22Rv1 (cell line): ENCODE measurements at regions not wholly inside any gene's neighbourhood (a gene's known extent, or its start where the extent isn't known, plus 50 kb on each side); places are given as distances from the start of the nearest gene placed in this dataset.
"Not testable (repeated sequence)": the region's sequence is repeated elsewhere in the genome, so short reads cannot be mapped to it uniquely, and the experiment has no call there.

Experiments
- H3K27ac ChIP-seq: fragments of 450-650 bp; 2 replicates; pipeline ENCODE4 v1.5.1; 2017
- CTCF ChIP-seq: fragments of 450-650 bp; IDR thresholded peaks from 2 replicates; pipeline ENCODE4 v1.5.1; 2017; ENCODE audit warnings: mild to moderate bottlenecking
- ZFX ChIP-seq: fragments of 450-650 bp; IDR thresholded peaks from 2 replicates; pipeline ENCODE4 v1.6.1; 2017; ENCODE audit warnings: antibody characterized with exemption, borderline replicate concordance

DNA sequence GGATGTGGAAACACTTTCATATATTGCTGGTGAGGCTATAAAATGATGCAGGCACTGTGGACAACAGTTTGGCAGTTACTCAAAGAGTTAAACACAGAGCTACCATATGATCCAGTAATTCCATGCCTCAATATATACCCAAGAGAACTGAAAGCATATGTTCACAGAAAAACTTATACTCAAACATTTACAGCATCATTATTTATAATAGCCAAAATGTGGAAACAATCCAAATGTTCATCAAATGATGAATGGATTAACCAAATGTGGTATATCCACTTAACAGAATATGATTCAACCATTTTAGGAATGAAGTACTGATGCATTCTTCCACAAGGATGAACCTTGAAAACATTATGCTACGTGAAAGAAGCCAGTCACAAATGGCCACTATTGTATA is 603.8 kb downstream of the IQCM start:
- TF ChIP-seq CTCF (no peak), ZFX (no peak)

GRCh38 chr4:149203256-149204001 is 612.2 kb downstream of the IQCM start:
- no peak overlapping the region for H3K27ac ChIP-seq
- no peak for TF ChIP-seq CTCF
- no peak for TF ChIP-seq ZFX

More for the DNA sequence above, 603.8 kb downstream of the IQCM start:
- no peak overlapping the region for H3K27ac ChIP-seq

DNA sequence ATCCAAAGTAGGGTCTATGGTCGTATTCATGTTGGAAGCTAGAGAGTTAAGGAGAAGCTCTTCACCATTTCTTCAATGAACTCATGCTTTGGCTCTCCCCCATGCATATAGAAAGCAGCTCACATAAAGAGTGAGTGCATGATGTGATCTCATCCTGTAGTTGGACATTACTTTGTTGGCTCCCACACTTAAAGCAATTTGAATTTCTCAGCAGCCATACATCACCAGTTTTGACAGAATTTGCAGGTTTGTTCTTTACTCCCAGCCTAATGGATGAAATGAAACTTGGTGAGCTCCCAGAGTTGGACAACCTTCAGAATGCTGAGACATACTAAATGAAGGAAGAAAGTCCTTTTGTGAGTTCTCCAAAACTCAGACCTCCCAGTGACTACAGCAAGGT is 613.5 kb downstream of the IQCM start:
- no peak for TF ChIP-seq ZFX
- TF ChIP-seq CTCF = no peak
- no peak overlapping the region for H3K27ac ChIP-seq

- no peak overlapping the region for H3K27ac ChIP-seq
- TF ChIP-seq ZFX = no peak
- TF ChIP-seq CTCF = no peak
These were observed 616.0 kb downstream of the IQCM start for GRCh38 chr4:149199594-149199993.

- H3K27ac ChIP-seq = no peak overlapping the region
- TF ChIP-seq CTCF (no peak), ZFX (no peak)
These were observed 621.6 kb downstream of the IQCM start for GRCh38 chr4:149194061-149194460.

DNA sequence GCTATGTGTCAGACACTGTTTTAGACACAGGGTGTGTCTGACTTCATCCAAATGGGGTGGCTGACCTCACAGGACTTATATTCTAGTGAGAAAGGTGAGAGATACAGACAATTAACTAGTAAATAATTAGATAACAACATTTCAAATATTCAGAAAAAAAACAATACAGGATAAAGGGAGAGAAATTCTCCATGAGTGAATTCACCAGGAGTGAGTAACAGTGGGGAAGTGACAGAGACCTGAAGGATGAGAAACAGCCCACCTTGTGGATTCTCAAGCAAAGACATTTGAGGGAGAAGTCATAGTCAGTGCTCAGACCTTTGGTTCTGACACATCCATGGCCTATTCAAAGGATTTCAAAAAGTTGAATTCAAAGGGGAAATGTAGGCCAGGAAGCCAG is 627.9 kb downstream of the IQCM start:
- no peak for TF ChIP-seq CTCF
- TF ChIP-seq ZFX = no peak

GRCh38 chr4:149183638-149184037 is 632.0 kb downstream of the IQCM start:
- TF ChIP-seq CTCF = no peak
- no peak for TF ChIP-seq ZFX
- no peak overlapping the region for H3K27ac ChIP-seq

More for the DNA sequence above, 627.9 kb downstream of the IQCM start:
- no peak overlapping the region for H3K27ac ChIP-seq

DNA sequence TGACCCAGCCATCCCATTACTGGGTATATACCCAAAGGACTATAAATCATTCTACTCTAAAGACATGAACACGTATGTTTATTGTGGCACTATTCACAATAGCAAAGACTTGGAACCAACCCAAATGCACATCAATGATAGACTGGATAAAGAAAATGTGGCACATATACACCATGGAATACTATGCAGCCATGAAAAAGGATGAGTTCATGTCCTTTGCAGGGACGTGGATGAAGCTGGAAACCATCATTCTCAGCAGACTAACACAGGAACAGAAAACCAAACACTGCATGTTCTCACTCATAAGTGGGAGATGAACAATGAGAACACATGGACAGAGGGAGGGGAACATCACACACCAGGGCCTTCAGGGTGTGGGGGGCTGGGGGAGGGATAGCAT is 634.2 kb downstream of the IQCM start:
- not testable (repeated sequence) for H3K27ac ChIP-seq
